NCI-H2196 treated with DMSO at 0.1 percent for 48 hours (cell line): ENCODE measurements at regions not wholly inside any gene's neighbourhood (a gene's known extent, or its start where the extent isn't known, plus 50 kb on each side); places are given as distances from the start of the nearest gene placed in this dataset.

Source experiments
- DNase-seq: peaks from one replicate; lab custom pipeline; 2025; ENCODE audit not compliant: unreplicated experiment; lab: John Stamatoyannopoulos, UW

- DNase-seq: no peak
Observed at GRCh38 chr6:53744321-53744720, 50.5 kb upstream of the LRRC1 start.

GRCh38 chr6:53741034-53741823, 53.6 kb upstream of the LRRC1 start:
- DNase-seq: no peak

GRCh38 chr6:53737746-53738145, 57.1 kb upstream of the LRRC1 start:
- no peak for DNase-seq

- DNase-seq: no peak
Observed at GRCh38 chr6:53735896-53736295, 58.9 kb upstream of the LRRC1 start.

- DNase-seq: no peak
Observed at GRCh38 chr6:53734473-53735299, 60.1 kb upstream of the LRRC1 start.

GRCh38 chr6:53731866-53732636, 62.8 kb upstream of the LRRC1 start:
- no peak for DNase-seq

- DNase-seq: no peak
Observed at GRCh38 chr6:53730767-53731166, 64.0 kb upstream of the LRRC1 start.

- DNase-seq: peak; percentile 38
Observed at GRCh38 chr6:53728570-53729194, 63.1 kb upstream of the KLHL31 start.

GRCh38 chr6:53727748-53728147, 62.2 kb upstream of the KLHL31 start:
- no peak for DNase-seq

- DNase-seq: peak; percentile 42
Observed at GRCh38 chr6:53725791-53726575, 60.4 kb upstream of the KLHL31 start.

GRCh38 chr6:53724501-53724900, 58.9 kb upstream of the KLHL31 start:
- DNase-seq: no peak

GRCh38 chr6:53723331-53723730, 57.8 kb upstream of the KLHL31 start:
- no peak for DNase-seq

GRCh38 chr6:53721766-53722165, 56.2 kb upstream of the KLHL31 start:
- no peak for DNase-seq

- peak; percentile 81 for DNase-seq
Observed at GRCh38 chr6:53718597-53719460, 53.3 kb upstream of the KLHL31 start.

GRCh38 chr6:53717566-53717965, 52.0 kb upstream of the KLHL31 start:
- no peak for DNase-seq

- DNase-seq: no peak
Observed at GRCh38 chr6:53715434-53715833, 49.9 kb upstream of the KLHL31 start.
